KMS-11 (cell line): ENCODE measurements at regions not wholly inside any gene's neighbourhood (a gene's known extent, or its start where the extent isn't known, plus 50 kb on each side); places are given as distances from the start of the nearest gene placed in this dataset.

ENCODE experiments used
- H2AFZ ChIP-seq: fragments of 200-600 bp; sonication (generic); 2 replicates; pipeline ENCODE4 v1.6.1; 2016; ENCODE audit warnings: antibody characterized with exemption, mixed run types, low read depth
- H3K27ac ChIP-seq: fragments of 200-600 bp; sonication (generic); 2 replicates; pipeline ENCODE4 v1.6.1; 2016; ENCODE audit warnings: mild to moderate bottlenecking, mixed run types
- H3K27me3 ChIP-seq: fragments of 200-600 bp; sonication (generic); 2 replicates; pipeline ENCODE4 v1.6.1; 2017; ENCODE audit warnings: mild to moderate bottlenecking, low read depth, mixed run types, moderate library complexity; ENCODE audit not compliant: insufficient read depth
- H3K36me3 ChIP-seq: fragments of 200-600 bp; sonication (generic); 2 replicates; pipeline ENCODE4 v1.6.1; 2017; ENCODE audit warnings: mild to moderate bottlenecking, mixed run types; ENCODE audit not compliant: insufficient read depth
- H3K4me1 ChIP-seq: fragments of 200-600 bp; sonication (generic); 2 replicates; pipeline ENCODE4 v1.6.1; 2016; ENCODE audit warnings: mild to moderate bottlenecking, low read depth, mixed run types; ENCODE audit not compliant: poor library complexity, severe bottlenecking
- H3K4me2 ChIP-seq: fragments of 200-600 bp; sonication (generic); 2 replicates; pipeline ENCODE4 v1.7.0; 2016; ENCODE audit warnings: mild to moderate bottlenecking, mixed run types
- H3K4me3 ChIP-seq: fragments of 200-600 bp; sonication (generic); IDR thresholded peaks from 2 replicates; pipeline ENCODE4 v1.6.1; 2017; ENCODE audit warnings: low read depth, low read length, mixed read lengths; ENCODE audit not compliant: insufficient read depth
- H3K79me2 ChIP-seq: fragments of 200-600 bp; sonication (generic); 2 replicates; pipeline ENCODE4 v1.6.1; 2016; ENCODE audit warnings: low read depth, mixed run types; ENCODE audit not compliant: insufficient read depth
- H3K9ac ChIP-seq: fragments of 200-600 bp; sonication (generic); 2 replicates; pipeline ENCODE4 v1.6.1; 2016; ENCODE audit warnings: mild to moderate bottlenecking, mixed run types
- H4K20me1 ChIP-seq: fragments of 200-600 bp; sonication (generic); 2 replicates; pipeline ENCODE4 v1.6.1; 2016; ENCODE audit warnings: mild to moderate bottlenecking, mixed run types; ENCODE audit not compliant: insufficient read depth
- TF ChIP-seq, protein P1 (sequence below): fragments of 200-600 bp; sonication (generic); conservative IDR thresholded peaks from 2 replicates; pipeline ENCODE4 v1.6.1; 2017; ENCODE audit warnings: low read depth, mild to moderate bottlenecking, antibody characterized with exemption, low read length, moderate library complexity, mixed read lengths

DNA sequence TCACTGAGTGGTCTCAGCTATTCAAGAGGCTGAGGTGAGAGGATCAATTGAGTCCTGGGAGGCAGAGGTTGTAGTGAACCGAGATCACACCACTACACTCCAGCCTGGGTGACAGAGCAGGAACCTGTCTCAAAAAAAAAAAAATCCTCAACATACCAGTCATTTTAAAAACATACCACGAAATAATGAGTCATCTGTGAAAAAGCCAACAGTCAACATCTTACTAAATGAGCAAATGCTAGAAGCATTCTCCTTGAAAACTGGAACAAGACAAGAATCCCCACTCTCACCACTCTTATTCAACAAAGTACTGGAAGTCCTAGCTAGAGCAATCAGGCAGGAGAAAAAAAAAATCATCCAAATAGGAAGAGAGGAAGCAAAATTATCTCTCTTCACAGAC is 104.0 kb upstream of the ARHGEF9 start:
- Histone ChIP-seq H3K79me2 (no peaks in the 10 kb centered on the region), H3K27ac (no peak overlapping the region), H4K20me1 (no peaks in the 10 kb centered on the region), H3K4me2 (no peak overlapping the region), H3K4me3 (no peak overlapping the region), H3K27me3 (no peaks in the 10 kb centered on the region), H3K36me3 (no peaks in the 10 kb centered on the region), H3K4me1 (no peaks in the 10 kb centered on the region), H3K9ac (no peak overlapping the region), H2AFZ (no peak overlapping the region)
- TF ChIP-seq, protein P1, sequence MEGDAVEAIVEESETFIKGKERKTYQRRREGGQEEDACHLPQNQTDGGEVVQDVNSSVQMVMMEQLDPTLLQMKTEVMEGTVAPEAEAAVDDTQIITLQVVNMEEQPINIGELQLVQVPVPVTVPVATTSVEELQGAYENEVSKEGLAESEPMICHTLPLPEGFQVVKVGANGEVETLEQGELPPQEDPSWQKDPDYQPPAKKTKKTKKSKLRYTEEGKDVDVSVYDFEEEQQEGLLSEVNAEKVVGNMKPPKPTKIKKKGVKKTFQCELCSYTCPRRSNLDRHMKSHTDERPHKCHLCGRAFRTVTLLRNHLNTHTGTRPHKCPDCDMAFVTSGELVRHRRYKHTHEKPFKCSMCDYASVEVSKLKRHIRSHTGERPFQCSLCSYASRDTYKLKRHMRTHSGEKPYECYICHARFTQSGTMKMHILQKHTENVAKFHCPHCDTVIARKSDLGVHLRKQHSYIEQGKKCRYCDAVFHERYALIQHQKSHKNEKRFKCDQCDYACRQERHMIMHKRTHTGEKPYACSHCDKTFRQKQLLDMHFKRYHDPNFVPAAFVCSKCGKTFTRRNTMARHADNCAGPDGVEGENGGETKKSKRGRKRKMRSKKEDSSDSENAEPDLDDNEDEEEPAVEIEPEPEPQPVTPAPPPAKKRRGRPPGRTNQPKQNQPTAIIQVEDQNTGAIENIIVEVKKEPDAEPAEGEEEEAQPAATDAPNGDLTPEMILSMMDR = no peak

DNA sequence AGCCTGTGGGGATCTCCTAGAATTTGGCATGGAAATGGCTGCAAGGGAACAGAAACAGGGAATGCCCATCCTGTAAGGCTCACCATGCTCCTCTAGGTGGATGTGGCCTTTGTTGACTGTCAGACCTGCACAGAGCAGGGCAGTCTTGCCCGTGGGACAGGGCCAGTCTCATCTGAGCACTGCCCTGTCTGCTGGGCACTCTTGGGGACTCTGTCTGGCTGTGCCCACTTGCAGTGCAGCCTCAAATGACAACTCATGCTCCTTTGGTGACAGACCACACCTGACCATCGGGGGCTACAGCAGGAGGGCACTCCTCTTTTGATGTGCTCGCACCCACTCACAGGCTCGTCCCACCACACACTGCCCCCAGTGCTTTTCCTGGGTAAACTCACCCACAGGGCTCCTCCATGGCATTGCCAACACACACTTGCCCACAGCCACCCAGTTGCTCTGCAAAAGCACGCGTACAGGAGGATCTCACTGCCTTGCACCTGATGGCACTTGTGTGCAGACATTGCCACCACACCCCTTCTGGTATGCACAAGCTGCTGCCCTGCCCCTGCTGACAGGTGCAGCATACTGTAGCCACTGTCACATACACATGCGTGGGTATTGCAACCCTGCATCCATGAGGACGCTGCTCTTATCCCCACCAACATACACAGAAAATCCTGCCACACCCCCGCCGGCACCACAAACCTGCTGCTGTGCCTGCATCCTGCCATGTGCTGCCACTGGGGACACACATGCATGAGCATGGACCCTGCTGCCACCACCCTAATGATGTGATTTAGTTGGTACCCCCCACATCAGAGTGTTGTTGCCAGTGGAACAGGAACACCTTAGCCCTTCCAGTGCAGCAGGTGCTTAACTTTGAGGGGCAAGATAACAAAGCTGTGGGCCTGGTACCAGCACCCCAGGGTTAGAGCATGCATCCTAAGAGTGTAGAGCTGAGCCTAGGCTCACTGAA is 100.1 kb upstream of the ARHGEF9 start:
- Histone ChIP-seq H3K4me3 (no peak overlapping the region), H4K20me1 (no peaks in the 10 kb centered on the region), H2AFZ (no peak overlapping the region), H3K36me3 (no peaks in the 10 kb centered on the region), H3K4me2 (no peak overlapping the region), H3K9ac (no peak overlapping the region), H3K27ac (no peak overlapping the region), H3K27me3 (no peaks in the 10 kb centered on the region), H3K79me2 (no peaks in the 10 kb centered on the region), H3K4me1 (no peaks in the 10 kb centered on the region)
- TF ChIP-seq, protein P1 = no peak

DNA sequence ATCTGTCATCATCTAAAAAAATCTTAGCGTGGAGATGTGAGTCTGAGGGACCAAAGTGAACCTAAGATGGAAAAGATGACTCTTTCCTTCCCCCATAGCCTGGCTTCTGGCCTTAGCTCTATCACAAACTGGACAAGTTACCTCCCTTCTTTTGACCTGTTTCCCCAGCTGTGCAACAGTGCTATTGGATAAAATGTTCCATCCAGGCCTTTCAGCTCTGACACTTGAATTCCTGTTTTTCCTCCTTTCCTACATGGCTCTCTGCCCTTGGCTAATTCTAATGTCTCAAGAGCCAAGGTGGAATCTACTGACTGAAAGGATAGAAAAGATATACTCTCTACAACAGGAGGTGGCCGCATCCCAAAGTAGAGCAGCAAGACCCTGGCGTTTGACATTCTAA is 84.5 kb upstream of the ARHGEF9 start:
- Histone ChIP-seq H3K4me2 (no peak overlapping the region), H3K36me3 (no peaks in the 10 kb centered on the region), H3K27me3 (no peaks in the 10 kb centered on the region), H3K27ac (no peak overlapping the region), H3K79me2 (no peaks in the 10 kb centered on the region), H2AFZ (no peak overlapping the region), H3K4me1 (no peaks in the 10 kb centered on the region), H4K20me1 (no peaks in the 10 kb centered on the region), H3K9ac (no peak overlapping the region), H3K4me3 (no peak overlapping the region)
- TF ChIP-seq, protein P1 = no peak

DNA sequence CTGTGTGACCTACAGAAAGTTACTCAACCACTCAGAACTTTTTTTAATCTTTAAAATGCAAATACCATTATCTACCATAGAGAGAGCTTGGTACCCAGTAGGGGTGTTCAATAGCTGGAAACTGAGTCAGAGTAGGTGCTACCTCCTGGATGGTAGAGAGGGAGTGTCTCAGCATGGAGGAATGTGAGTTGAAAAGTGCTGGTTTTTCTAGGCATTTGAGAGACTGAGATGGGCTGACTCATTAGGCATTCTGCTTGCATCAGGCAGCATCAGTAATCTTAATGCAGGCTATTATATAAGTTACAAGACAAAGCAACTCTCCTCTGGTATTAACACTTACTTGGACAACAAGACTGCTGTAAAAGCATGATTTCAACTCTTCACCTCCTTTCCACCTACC is 70.9 kb upstream of the ARHGEF9 start:
- Histone ChIP-seq H3K4me1 (no peaks in the 10 kb centered on the region), H4K20me1 (no peaks in the 10 kb centered on the region), H3K36me3 (no peaks in the 10 kb centered on the region), H3K79me2 (no peaks in the 10 kb centered on the region), H3K4me2 (no peak overlapping the region), H3K27ac (no peak overlapping the region), H3K9ac (no peak overlapping the region), H3K27me3 (no peaks in the 10 kb centered on the region), H2AFZ (no peak overlapping the region), H3K4me3 (no peak overlapping the region)
- TF ChIP-seq, protein P1 = no peak
